RWPE1 (cell line): ENCODE measurements at regions not wholly inside any gene's neighbourhood (a gene's known extent, or its start where the extent isn't known, plus 50 kb on each side); places are given as distances from the start of the nearest gene placed in this dataset.

Source experiments
- CTCF ChIA-PET: fragments of 350-600 bp; sonication (Branson Sonifier 250); formaldehyde crosslinking; extraction: SDS; loops from one replicate; lab custom pipeline; 2021; lab: Yijun Ruan, JAX
- POLR2A ChIA-PET: fragments of 400-600 bp; formaldehyde crosslinking; extraction: SDS; loops from one replicate; lab custom pipeline; 2020; ENCODE audit warnings: antibody characterized with exemption; ENCODE audit not compliant: low non-redundant PET; lab: Yijun Ruan, JAX
- DNase-seq: peaks from one replicate; pipeline ENCODE4 v3.0.0; 2012; ENCODE audit warnings: low spot score
- H3K27ac ChIP-seq: fragments of 450-650 bp; 2 replicates; pipeline ENCODE4 v1.5.1; 2017
- CTCF ChIP-seq: fragments of 450-650 bp; conservative IDR thresholded peaks from 2 replicates; pipeline ENCODE4 v1.5.1; 2017; ENCODE audit warnings: low read depth, mild to moderate bottlenecking

- ChIA-PET CTCF (no interaction called here), POLR2A (no interaction called here)
- DNase-seq = no peak
- no peak for TF ChIP-seq CTCF
- no peak overlapping the region for H3K27ac ChIP-seq
Measured at GRCh38 chr16:27677263-27677662, 127.3 kb downstream of the KATNIP start.

- ChIA-PET POLR2A (no interaction called here), CTCF (no interaction called here)
- no peak for TF ChIP-seq CTCF
- DNase-seq = no peak
- no peak overlapping the region for H3K27ac ChIP-seq
Measured at GRCh38 chr16:27678955-27679354, 129.0 kb downstream of the KATNIP start.

- CTCF ChIA-PET = no interaction called here
- POLR2A ChIA-PET = no interaction called here
- DNase-seq = no peak
- no peak for TF ChIP-seq CTCF
- no peak overlapping the region for H3K27ac ChIP-seq
Measured at GRCh38 chr16:27679899-27680298, 130.0 kb downstream of the KATNIP start.

- ChIA-PET CTCF (interaction anchor here (0.6 kb wide), 1 partner anchor 385 kb away, joined by 4 read pairs; no protein-coding TSS in a partner anchor), POLR2A (no interaction called here)
- H3K27ac ChIP-seq = no peak overlapping the region
- no peak for DNase-seq
- TF ChIP-seq CTCF = no peak
Measured at GRCh38 chr16:27681681-27682080, 131.7 kb downstream of the KATNIP start.

- no peak for TF ChIP-seq CTCF
- POLR2A ChIA-PET = no interaction called here
- CTCF ChIA-PET = no interaction called here
- H3K27ac ChIP-seq = no peak overlapping the region
- no peak for DNase-seq
Measured at GRCh38 chr16:27684047-27684446, 134.1 kb downstream of the KATNIP start.

- no peak for TF ChIP-seq CTCF
- ChIA-PET CTCF (interaction anchor here (0.9 kb wide), 1 partner anchor 385 kb away, joined by 3 read pairs; no protein-coding TSS in a partner anchor), POLR2A (interaction anchor here (0.5 kb wide), 1 partner anchor 13 kb away, joined by 3 read pairs; no protein-coding TSS in a partner anchor)
- no peak for DNase-seq
- no peak overlapping the region for H3K27ac ChIP-seq
Measured at GRCh38 chr16:27685807-27686206, 135.9 kb downstream of the KATNIP start.
